GM18505 (cell line): ENCODE measurements at regions not wholly inside any gene's neighbourhood (a gene's known extent, or its start where the extent isn't known, plus 50 kb on each side); places are given as distances from the start of the nearest gene placed in this dataset.
A peak's percentile ranks its signal among the peaks of the same experiment; 100 is the strongest.

Experiments
- ATAC-seq: cut with Tn5 transposase; IDR thresholded peaks from one replicate; pipeline ENCODE4 v1.9.1; 2021; ENCODE audit not compliant: unreplicated experiment
- POLR2A ChIP-seq: IDR thresholded peaks from 4 replicates; pipeline ENCODE4 v1.6.1; 2011; ENCODE audit warnings: borderline replicate concordance; ENCODE audit not compliant: insufficient read depth, insufficient read length; ENCODE audit errors: extremely low read depth

DNA sequence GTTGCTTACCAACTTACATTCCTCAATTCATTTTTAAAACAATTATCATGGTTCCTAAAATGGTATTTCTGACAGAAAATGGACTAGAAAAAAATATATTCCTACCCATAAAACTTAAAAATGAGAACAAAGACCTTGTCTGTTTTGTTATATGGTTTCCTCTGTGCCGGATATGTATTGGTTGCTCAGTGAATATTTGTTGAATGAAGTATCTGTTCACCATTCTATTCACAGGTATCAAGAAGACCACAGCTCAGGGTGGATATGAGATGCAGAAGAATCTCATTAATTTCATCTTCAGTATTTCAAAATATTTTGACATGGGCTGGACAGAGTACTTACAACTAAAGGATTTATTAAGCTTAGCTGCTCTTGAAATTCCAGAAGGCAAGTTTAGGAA lies 58.1 kb downstream of the TUSC7 start:
- TF ChIP-seq POLR2A, result no peak
- no peak for ATAC-seq

DNA sequence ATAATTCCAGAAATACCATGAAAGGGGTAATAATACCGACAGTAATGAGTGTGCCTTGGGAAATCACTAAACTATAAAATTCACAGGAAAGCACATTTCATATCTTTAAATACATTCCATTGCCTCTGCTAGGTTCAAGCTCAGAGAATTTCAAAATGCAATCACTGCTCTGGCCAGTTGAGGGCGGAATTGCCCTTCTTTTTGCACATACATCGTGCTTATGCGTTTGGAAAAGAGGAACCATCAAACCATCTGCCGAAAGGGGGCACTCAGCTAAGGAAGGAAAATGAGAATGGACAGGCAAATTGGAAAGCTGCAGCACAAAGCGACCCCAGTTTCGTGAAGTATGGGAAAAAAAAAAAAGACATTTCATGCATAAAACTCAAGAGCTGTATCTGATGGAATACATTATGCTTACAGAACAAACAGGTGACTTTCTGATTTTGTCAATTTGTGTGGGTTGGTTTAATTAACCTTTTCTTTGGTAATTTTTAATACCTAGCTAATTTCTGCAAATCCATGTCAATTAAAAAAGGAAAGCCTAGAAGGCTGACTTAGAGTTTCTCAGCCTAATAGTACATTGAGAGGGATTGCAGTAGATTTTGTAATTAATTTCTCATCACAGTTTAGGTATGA lies 61.4 kb downstream of the TUSC7 start:
- TF ChIP-seq POLR2A, result no peak

DNA sequence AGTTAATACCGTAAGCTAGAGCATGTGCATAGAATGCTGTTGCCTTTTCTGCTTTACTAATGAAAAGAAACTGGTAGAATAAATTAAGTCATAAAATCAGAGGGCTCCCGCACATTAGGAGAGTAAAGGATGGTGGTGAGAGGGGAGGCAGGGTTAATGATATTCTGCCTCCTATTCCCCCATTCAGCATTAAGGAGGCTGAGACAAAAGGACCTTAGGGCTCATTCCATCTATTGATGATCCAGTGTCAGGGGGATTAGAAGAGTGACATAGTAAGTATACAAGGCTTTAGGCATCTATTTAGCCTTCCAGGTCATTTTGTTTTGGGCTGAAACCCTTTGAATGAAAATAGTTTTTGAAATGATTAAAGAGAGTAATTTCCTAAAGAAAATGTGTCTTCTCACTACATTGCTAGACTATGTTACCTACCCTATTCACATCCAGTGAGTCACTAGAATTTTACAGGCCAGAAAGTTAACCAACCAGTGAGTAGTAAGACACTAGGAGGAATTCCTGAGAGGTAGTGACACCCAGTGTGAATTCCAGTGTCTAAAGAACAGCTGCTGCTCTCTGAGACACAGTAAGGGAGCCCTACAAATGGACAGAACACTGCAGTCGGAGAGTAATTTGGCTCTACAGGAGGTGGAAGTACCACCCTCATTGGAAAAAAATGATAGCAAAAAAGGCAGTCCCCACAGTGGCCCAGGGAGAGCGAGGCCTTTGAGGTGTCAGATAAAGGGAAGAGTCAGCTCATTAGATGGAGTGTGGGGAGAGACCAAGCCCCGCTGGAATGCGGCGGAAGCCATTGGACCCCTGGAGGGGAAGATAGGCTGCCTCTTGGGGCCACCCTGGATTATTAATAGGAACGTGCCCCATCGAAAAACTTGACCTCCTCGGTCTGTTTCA lies 67.6 kb downstream of the TUSC7 start:
- TF ChIP-seq POLR2A, result no peak
- ATAC-seq, result no peak

More for the DNA sequence above, 61.4 kb downstream of the TUSC7 start:
- ATAC-seq, result peak; percentile 99

DNA sequence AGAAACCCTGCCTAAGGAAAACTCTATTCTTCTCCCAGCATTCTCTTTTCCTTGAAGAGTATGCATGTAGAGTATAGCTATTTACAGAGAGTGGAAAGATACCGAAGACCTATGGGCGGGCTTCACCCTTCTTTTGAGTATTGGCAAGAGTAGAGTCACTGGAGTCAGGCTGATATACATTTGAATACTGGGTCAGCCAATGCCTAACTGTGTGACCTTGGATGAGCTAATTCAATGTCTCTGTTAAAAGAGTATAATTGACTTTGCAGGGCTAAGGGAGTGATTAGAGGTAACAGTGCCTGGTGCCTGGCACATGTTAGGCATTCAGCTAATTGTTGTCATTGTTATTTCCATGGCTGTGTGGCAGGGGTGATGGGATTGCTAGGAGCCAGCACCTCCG lies 75.6 kb downstream of the TUSC7 start:
- ATAC-seq, result no peak
- TF ChIP-seq POLR2A, result no peak

DNA sequence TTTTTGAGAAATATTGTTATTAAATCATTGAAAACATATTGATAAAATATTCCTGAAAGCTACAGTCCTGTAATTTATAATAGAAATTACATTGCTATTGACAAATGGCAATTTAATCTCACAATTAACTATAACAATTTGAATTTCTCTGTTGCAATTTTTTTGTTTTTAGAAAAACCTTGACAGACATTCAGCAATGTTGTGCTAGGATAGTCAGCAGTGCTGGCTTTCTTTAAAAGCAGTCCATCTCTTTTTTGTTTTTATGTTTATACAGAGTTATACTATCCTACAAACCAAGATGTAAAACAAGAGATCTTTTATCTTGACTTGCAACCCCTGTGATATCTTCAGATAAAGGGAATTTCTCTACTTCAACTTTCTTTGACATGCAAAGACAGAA lies 93.1 kb downstream of the TUSC7 start:
- ATAC-seq, result no peak

DNA sequence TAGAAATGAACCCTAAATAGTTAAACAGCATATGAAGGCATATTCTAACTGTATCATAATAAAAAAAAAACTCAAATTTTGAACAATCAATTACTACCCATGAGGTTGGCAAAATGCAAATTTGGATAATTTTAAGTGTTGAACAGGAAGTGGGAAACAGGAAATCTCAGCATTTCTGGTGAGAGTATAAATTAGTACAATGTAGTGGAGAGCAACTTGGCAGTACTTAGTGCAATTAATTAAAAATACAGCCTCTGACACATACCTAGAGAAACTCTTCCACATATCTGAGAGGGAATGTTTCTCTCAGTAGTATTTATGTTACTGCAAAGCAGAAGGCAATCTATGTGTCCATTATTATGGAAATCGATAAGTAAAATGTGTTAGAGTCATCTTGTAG lies 96.8 kb downstream of the TUSC7 start:
- no peak for TF ChIP-seq POLR2A
- no peak for ATAC-seq

More for the DNA sequence above, 93.1 kb downstream of the TUSC7 start:
- TF ChIP-seq POLR2A, result no peak

DNA sequence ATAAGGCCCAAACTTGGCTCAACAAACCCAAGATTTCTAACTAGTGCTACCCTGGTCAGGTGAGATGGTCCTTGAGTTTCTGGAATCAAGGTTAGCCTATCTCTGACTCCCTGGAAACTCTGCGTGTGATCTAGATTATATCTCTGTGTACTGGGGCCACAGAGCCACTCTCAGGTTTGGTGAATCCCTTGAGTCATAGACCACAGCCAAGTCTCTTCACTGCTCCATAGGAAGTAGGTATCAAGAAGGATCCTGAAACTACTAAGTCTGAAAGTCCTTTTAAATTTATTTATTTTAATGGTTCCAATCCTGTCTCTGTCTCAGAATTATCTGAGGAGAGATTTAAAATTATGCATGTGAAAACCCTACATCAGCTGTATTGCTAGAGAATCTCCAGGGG lies 99.1 kb downstream of the TUSC7 start:
- TF ChIP-seq POLR2A, result no peak
- no peak for ATAC-seq

DNA sequence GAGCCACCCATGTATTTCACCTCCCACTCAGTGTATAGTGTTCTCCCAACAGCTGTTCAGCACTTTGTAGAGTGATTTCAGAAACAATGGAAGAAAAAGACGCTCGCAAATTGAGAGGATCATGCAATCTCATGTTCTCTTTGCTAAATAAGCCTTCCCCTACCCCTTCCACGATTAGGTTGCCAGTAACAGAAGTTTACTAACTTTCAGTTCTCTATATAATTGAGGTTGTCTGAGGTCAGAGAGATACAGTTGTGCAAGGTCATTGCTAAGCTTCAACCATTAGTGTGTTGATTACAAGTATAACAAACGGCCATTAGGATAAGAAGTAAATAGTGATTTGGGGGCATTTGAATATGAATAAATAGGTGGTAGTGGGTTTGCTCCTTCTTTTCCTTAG lies 99.6 kb downstream of the TUSC7 start:
- ATAC-seq, result no peak
- no peak for TF ChIP-seq POLR2A

DNA sequence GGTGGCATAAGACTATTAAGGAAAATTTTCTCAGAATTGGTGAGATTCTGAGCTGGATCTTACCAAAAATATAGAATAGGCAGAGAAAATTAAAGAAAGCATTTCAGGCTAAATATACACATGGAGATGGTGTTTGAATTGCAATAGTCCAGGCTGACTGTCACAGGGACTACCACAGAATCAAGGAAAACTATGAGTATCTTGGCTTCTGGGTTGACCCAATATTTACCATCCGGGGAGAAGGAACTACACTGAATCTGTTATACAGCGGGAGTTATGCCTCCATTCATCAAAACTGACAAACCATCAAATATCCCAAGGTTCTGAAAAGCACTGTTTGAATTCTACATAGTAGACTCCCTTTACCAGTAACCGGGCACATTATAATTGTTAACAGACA lies 102.2 kb downstream of the TUSC7 start:
- ATAC-seq, result no peak
- no peak for TF ChIP-seq POLR2A

DNA sequence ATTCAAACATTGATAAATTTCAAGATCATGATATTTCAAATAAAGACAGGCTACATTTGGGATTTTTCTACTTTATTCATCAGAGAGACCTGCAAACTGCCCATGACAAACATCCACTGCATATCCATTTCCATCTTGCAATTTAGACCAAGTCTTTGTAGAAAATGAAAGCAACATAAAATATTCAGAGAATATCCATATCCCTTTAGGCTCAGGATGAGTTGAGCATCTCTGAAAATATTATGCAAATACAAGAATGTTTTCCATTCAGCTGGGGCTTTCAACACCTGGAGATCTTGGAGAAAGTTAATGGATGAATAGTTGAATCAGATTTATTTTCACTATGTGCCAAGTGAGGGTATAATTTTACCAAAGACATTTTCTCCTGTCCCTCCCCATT lies 103.4 kb downstream of the TUSC7 start:
- TF ChIP-seq POLR2A, result no peak
- no peak for ATAC-seq

DNA sequence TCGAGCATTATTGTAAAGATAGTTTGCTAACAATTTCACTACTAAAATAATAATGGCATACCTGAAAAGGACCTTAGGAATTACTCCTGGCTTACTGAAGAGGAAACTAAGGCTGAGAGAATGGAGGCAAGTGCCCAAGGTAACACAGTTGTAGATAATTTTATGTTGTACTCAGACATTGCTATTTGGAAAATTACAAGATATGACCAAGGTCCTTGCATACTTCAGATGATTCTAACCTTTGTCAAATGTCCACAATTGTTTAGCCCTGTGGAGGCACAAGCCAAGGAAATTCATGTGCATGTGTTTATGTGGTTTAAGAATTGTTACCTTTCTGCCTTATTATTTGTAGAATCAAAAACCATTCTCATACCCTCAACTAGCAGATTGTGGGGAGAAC lies 105.7 kb downstream of the TUSC7 start:
- ATAC-seq, result no peak
- no peak for TF ChIP-seq POLR2A

DNA sequence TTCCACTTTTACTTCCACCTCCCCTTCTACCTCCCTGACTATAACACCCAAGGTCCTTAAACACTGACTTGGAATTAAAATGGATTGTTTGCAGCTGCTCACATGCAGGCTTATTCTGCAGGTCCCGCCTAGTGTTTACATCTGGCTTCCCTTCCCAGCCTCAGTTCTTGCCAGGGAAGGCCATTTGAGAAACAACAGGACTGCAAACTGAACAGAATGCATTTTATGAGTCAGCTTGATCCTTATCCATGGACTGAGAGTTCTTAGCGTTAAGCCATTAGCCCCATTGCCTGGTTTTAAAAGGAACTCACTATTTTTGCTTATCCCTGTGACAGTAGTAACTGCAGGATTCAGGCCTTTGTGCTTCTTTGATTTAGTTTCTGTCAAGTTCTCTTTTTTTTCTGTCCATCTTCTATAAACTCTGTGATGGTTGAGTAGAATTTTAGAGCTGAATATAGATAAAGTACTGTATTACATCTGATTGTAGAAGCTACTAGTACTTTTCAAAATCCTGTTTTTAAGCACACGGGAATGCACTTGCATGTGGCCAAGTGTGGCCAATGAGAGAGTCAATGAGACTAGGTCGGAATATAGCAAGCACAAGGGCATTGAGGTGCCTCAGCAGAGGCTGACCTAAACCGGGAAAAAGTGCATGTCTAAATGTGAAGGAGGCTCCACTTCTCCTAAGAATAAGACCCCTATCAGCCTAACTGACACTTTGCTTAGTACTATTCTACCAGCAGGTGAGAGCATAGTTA lies 106.4 kb downstream of the TUSC7 start:
- TF ChIP-seq POLR2A, result no peak

DNA sequence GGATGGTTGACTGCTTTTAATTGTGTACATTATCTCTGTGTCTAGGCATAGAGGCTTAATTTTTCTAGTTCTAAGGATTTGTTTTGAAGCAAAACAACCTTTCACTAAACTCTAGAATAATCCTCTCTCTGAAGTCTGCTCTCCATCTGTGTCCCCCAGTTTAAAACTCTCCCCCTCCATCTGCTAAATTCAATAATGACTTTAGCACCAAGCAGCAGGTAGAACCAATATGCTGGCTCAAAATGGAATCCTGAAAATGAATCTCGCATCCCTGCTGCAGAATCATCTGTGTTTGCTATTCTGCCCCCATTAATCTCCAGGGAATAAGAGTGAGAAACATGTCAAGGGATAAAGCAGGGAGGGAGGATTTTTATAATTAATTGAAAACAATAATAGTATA lies 111.8 kb downstream of the TUSC7 start:
- TF ChIP-seq POLR2A, result no peak
- ATAC-seq, result no peak

More for the DNA sequence above, 106.4 kb downstream of the TUSC7 start:
- no peak for ATAC-seq
